Osteoblast (primary cell): ENCODE measurements at regions not wholly inside any gene's neighbourhood (a gene's known extent, or its start where the extent isn't known, plus 50 kb on each side); places are given as distances from the start of the nearest gene placed in this dataset.

Source experiments
- DNase-seq: peaks from one replicate; pipeline ENCODE4 v3.0.0; 2011; ENCODE audit warnings: low spot score, mixed read lengths; ENCODE audit not compliant: insufficient read length; ENCODE audit errors: missing footprints
- H2AFZ ChIP-seq: 2 replicates; pipeline ENCODE4 v1.6.0; 2011; ENCODE audit warnings: mild to moderate bottlenecking, low read length
- H3K27ac ChIP-seq: 2 replicates; pipeline ENCODE4 v1.5.1; 2011; ENCODE audit warnings: mild to moderate bottlenecking, low read depth, low read length, moderate library complexity
- H3K27me3 ChIP-seq: 2 replicates; pipeline ENCODE4 v1.6.0; 2012; ENCODE audit warnings: mild to moderate bottlenecking, control low read depth, inconsistent platforms, low read length, moderate library complexity; ENCODE audit not compliant: insufficient read depth
- H3K36me3 ChIP-seq: 2 replicates; pipeline ENCODE4 v1.5.1; 2011; ENCODE audit warnings: mild to moderate bottlenecking, low read length, control low read depth, moderate library complexity; ENCODE audit not compliant: insufficient read depth
- H3K4me1 ChIP-seq: 2 replicates; pipeline ENCODE4 v1.5.1; 2011; ENCODE audit warnings: mild to moderate bottlenecking, low read length, control low read depth, moderate library complexity; ENCODE audit not compliant: insufficient read depth
- H3K4me2 ChIP-seq: 2 replicates; pipeline ENCODE4 v1.6.0; 2011; ENCODE audit warnings: mild to moderate bottlenecking, low read length; ENCODE audit not compliant: insufficient read depth
- H3K4me3 ChIP-seq: fragments of 200-600 bp; sonication (generic); 3 replicates; pipeline ENCODE4 v1.5.1; 2012; ENCODE audit warnings: mild to moderate bottlenecking, low read length, inconsistent platforms; ENCODE audit not compliant: insufficient read depth
- H3K79me2 ChIP-seq: 2 replicates; pipeline ENCODE4 v1.6.0; 2012; ENCODE audit warnings: mild to moderate bottlenecking, low read length, control low read depth, inconsistent platforms; ENCODE audit not compliant: insufficient read depth
- H3K9me3 ChIP-seq: 2 replicates; pipeline ENCODE4 v1.5.1; 2011; ENCODE audit warnings: low read depth, low read length, control low read depth
- H4K20me1 ChIP-seq: 2 replicates; pipeline ENCODE4 v1.6.0; 2012; ENCODE audit warnings: mild to moderate bottlenecking, low read length, control low read depth; ENCODE audit not compliant: insufficient read depth
- CTCF ChIP-seq: IDR thresholded peaks from 2 replicates; pipeline ENCODE4 v1.5.1; 2011; ENCODE audit warnings: mild to moderate bottlenecking, low read depth, low read length, moderate library complexity; ENCODE audit errors: extremely low read depth

GRCh38 chr4:110278127-110278526 is 79.7 kb upstream of the ELOVL6 start:
- Histone ChIP-seq H3K4me2 (no peak overlapping the region), H2AFZ (no peak overlapping the region), H3K27me3 (no peaks in the 10 kb centered on the region), H3K4me1 (peaks cover 7% of the 10 kb centered on the region), H3K9me3 (no peaks in the 10 kb centered on the region), H3K4me3 (no peak overlapping the region), H3K36me3 (no peaks in the 10 kb centered on the region), H4K20me1 (no peaks in the 10 kb centered on the region), H3K79me2 (no peaks in the 10 kb centered on the region), H3K27ac (no peak overlapping the region)
- no peak for DNase-seq
- no peak for TF ChIP-seq CTCF

- no peaks in the 10 kb centered on the region for H3K27me3 ChIP-seq
- peaks cover 16% of the 10 kb centered on the region for H3K4me1 ChIP-seq
- H3K4me3 ChIP-seq = no peak overlapping the region
- H3K4me2 ChIP-seq = no peak overlapping the region
- no peak for TF ChIP-seq CTCF
- no peaks in the 10 kb centered on the region for H3K9me3 ChIP-seq
- no peaks in the 10 kb centered on the region for H3K79me2 ChIP-seq
- no peaks in the 10 kb centered on the region for H4K20me1 ChIP-seq
- no peaks in the 10 kb centered on the region for H3K36me3 ChIP-seq
- H2AFZ ChIP-seq = no peak overlapping the region
- peak; percentile 63 for DNase-seq
- no peak overlapping the region for H3K27ac ChIP-seq
Observed at GRCh38 chr4:110275871-110276270, 77.5 kb upstream of the ELOVL6 start.

GRCh38 chr4:110271986-110272385 is 73.6 kb upstream of the ELOVL6 start:
- no peak overlapping the region for H3K4me2 ChIP-seq
- no peak for TF ChIP-seq CTCF
- peak overlapping the region; percentile 80 for H2AFZ ChIP-seq
- H4K20me1 ChIP-seq = no peaks in the 10 kb centered on the region
- H3K4me3 ChIP-seq = no peak overlapping the region
- H3K27ac ChIP-seq = no peak overlapping the region
- no peaks in the 10 kb centered on the region for H3K27me3 ChIP-seq
- no peaks in the 10 kb centered on the region for H3K9me3 ChIP-seq
- no peak for DNase-seq
- peaks cover 25% of the 10 kb centered on the region for H3K4me1 ChIP-seq
- H3K36me3 ChIP-seq = no peaks in the 10 kb centered on the region
- H3K79me2 ChIP-seq = no peaks in the 10 kb centered on the region

- Histone ChIP-seq H2AFZ (no peak overlapping the region), H3K4me3 (no peak overlapping the region), H3K36me3 (no peaks in the 10 kb centered on the region), H3K4me2 (peak overlapping the region; percentile 32), H3K27me3 (no peaks in the 10 kb centered on the region), H3K4me1 (peaks cover 18% of the 10 kb centered on the region), H4K20me1 (no peaks in the 10 kb centered on the region), H3K79me2 (no peaks in the 10 kb centered on the region), H3K27ac (peak overlapping the region; percentile 19), H3K9me3 (no peaks in the 10 kb centered on the region)
- TF ChIP-seq CTCF = no peak
- peak; percentile 51 for DNase-seq
Observed at GRCh38 chr4:110270492-110271197, 72.2 kb upstream of the ELOVL6 start.
